Ovary (tissue), 7 donors: ENCODE measurements at regions not wholly inside any gene's neighbourhood (a gene's known extent, or its start where the extent isn't known, plus 50 kb on each side); places are given as distances from the start of the nearest gene placed in this dataset.

Experiments
- DNase-seq, 5 donors: peaks; one replicate each; pipeline ENCODE4 v3.0.0-alpha.2; 2019 to 2020
- H3K27ac ChIP-seq, 2 donors: fragments of 200-600 bp; one replicate each; pipeline versions ENCODE4 v1.5.1 to v1.8.0; 2019 to 2022
- H3K27me3 ChIP-seq: fragments of 200-600 bp; one replicate; pipeline ENCODE4 v1.8.0; 2022
- H3K36me3 ChIP-seq: fragments of 200-600 bp; sonication (generic); one replicate; pipeline ENCODE4 v1.5.1; 2019
- H3K4me1 ChIP-seq: one replicate; pipeline ENCODE4 v1.8.1; 2013; ENCODE audit warnings: mild to moderate bottlenecking, moderate library complexity; ENCODE audit not compliant: insufficient read depth
- H3K4me3 ChIP-seq: fragments of 200-600 bp; sonication (generic); one replicate; pipeline ENCODE4 v1.5.1; 2017
- H3K9me3 ChIP-seq, 2 donors: fragments of 200-600 bp in 1 of 2; sonication (generic) in 1 of 2; one replicate each; pipeline versions ENCODE4 v1.5.1 to v1.8.1; 2013 to 2019; ENCODE audit warnings: mild to moderate bottlenecking in 1 of 2, moderate library complexity in 1 of 2
- EP300 ChIP-seq: sonication (generic); formaldehyde crosslinking; IDR thresholded peaks from one replicate; pipeline ENCODE4 v1.6.1; 2017; ENCODE audit warnings: antibody characterized with exemption
- POLR2A ChIP-seq: fragments of 450-650 bp; IDR thresholded peaks from one replicate; pipeline ENCODE4 v1.6.1; 2017; ENCODE audit warnings: antibody characterized with exemption, mild to moderate bottlenecking, moderate library complexity
- WGBS, 3 donors: extraction: QIAGEN DNeasy Blood & Tissue Kit in 1 of 3; methylation state at CpG; one replicate each; pipeline versions ENCODE4 v1.1.5 to v1.1.7; 2013 to 2017; 5-methylcytosine and 5-hydroxymethylcytosine counted together
- intact Hi-C, 4 donors: fragments of 100-400 bp; cut with DNase I; formaldehyde crosslinking; loops; one replicate each; pipeline versions ENCODE4 v1.11.0 to v1.15.1; 2022 to 2023
- TF ChIP-seq, protein P1 (sequence below), 3 donors: fragments of 450-650 bp in 2 of 3; fragments of 200-600 bp in 1 of 3; IDR thresholded peaks; one replicate each; pipeline versions ENCODE4 v1.5.1 to v1.8.0; 2016 to 2022; ENCODE audit warnings: antibody characterized with exemption in 3 of 3, mild to moderate bottlenecking in 1 of 3
- donor health status: DM: no; HTN: no; CAD: no; lungs with moderate emphysema.
- donor health status: DM: no; HTN: no; CAD: no.
- donor health status: Bipolar disorder and iron deficiency.
- donor health status: DM: no; HTN: no; CAD: no.
- donor health status: DM: yes; HTN: yes; CAD: no.

DNA sequence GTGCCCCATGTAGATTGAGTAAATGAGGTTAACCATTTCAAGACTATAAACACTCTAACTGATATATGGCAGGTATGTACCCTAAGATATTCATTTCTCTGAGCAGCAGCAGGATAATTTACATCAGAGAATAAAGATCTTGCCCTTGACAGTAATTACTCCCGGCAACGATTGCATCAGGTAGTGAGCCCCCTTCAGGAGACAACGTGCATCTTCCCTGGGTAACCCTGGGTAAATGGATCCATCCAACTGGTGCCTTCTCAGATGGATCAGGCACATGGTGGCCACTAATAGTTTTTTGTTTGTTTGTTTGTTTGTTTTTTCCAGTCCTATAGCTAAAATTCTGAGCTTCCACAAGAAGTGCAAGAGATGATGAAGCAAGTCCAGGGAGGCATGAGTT, 469.4 kb upstream of the SLC35B3 start:
- H3K4me3 ChIP-seq, result no peak overlapping the region
- no peak for DNase-seq
- H3K9me3 ChIP-seq, result no peaks in the 10 kb centered on the region
- 27 to 41% (median 29%) methylated on average over 3 of the region's 3 CpGs for WGBS, 3 donors
- TF ChIP-seq POLR2A, result no peak
- TF ChIP-seq EP300, result no peak
- TF ChIP-seq, protein P1, sequence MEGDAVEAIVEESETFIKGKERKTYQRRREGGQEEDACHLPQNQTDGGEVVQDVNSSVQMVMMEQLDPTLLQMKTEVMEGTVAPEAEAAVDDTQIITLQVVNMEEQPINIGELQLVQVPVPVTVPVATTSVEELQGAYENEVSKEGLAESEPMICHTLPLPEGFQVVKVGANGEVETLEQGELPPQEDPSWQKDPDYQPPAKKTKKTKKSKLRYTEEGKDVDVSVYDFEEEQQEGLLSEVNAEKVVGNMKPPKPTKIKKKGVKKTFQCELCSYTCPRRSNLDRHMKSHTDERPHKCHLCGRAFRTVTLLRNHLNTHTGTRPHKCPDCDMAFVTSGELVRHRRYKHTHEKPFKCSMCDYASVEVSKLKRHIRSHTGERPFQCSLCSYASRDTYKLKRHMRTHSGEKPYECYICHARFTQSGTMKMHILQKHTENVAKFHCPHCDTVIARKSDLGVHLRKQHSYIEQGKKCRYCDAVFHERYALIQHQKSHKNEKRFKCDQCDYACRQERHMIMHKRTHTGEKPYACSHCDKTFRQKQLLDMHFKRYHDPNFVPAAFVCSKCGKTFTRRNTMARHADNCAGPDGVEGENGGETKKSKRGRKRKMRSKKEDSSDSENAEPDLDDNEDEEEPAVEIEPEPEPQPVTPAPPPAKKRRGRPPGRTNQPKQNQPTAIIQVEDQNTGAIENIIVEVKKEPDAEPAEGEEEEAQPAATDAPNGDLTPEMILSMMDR (IDR thresholded peaks at IDR 0.05), result no peak
- H3K27me3 ChIP-seq, result no peaks in the 10 kb centered on the region
- no peaks in the 10 kb centered on the region for H3K4me1 ChIP-seq
- intact Hi-C loops, result no loop called here
- H3K27ac ChIP-seq, result no peak overlapping the region
- H3K36me3 ChIP-seq, result no peaks in the 10 kb centered on the region

DNA sequence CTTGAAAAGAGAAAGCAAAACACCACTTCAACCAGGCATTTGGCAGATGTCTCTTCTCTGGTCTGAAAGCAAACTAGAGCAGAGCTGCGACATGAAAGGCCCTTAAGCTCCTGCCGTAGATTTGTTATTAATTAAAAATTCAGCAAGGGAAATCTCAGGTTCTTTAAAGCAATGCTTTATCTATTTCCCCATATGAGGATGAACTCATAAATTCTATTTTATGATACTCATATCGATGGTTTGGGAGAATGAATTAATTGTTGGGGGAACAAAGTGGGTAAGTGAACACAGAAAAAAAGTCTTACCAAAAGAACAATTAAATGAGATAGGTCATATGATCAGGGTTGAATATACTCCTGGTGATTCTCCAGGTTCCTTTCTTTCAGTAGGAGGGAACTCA, 464.7 kb upstream of the SLC35B3 start:
- intact Hi-C loops, result no loop called here
- no peak overlapping the region for H3K27ac ChIP-seq
- H3K4me1 ChIP-seq, result no peaks in the 10 kb centered on the region
- no peak for DNase-seq
- H3K4me3 ChIP-seq, result no peak overlapping the region
- H3K36me3 ChIP-seq, result no peaks in the 10 kb centered on the region
- no peaks in the 10 kb centered on the region for H3K27me3 ChIP-seq
- TF ChIP-seq, protein P1 (IDR thresholded peaks at IDR 0.05), result no peak
- TF ChIP-seq EP300, result no peak
- no peak for TF ChIP-seq POLR2A
- 59 to 73% (median 70%) methylated on average over 3 of the region's 3 CpGs for WGBS, 3 donors
- no peaks in the 10 kb centered on the region for H3K9me3 ChIP-seq

DNA sequence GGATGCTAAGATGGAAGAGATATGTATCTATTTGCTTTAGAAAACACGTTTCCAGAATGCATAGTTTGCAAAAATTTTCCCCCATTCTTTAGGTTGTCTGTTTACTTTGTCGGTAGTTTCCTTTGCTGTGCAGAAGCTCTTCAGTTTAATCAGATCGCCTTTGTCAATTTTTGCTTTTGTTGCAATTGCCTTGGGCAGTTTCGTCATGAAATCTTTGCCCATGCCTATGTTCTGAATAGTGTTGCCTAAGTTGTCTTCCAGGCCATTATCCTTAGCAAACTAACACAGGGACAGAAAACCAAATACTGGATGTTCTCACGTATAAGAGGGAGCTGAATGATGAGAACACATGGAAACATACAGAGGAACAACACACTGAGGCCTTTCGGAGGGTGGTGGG, 454.2 kb upstream of the SLC35B3 start:
- Histone ChIP-seq H3K27me3 (no peaks in the 10 kb centered on the region), H3K36me3 (no peaks in the 10 kb centered on the region), H3K9me3 (no peaks in the 10 kb centered on the region), H3K4me3 (no peak overlapping the region), H3K27ac (no peak overlapping the region), H3K4me1 (no peaks in the 10 kb centered on the region)
- TF ChIP-seq EP300, result no peak
- TF ChIP-seq, protein P1 (IDR thresholded peaks at IDR 0.05), result no peak
- intact Hi-C loops, result no loop called here
- no peak for DNase-seq
- 76 to 81% (median 76%) methylated on average over 6 of the region's 6 CpGs for WGBS, 3 donors

DNA sequence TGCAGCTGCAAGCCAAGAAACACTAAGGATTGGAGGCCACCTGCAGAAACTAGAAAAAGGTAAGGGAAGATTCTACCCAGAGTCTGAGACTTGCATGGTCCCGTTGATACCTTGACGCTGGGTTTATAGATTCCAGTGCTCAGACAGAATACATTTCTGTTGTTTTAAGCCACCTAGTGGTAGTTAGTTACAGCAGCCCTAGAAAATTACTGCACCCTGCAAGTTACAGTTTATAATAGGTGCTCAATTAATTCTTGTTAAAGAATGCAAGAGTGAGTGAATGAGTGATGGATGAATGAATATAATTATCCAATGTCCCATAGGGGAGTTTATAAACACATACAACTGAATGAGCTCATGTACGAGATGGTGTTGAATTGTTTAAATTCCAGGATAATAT, 453.1 kb upstream of the SLC35B3 start:
- H3K36me3 ChIP-seq, result no peaks in the 10 kb centered on the region
- H3K4me3 ChIP-seq, result no peak overlapping the region
- no peak overlapping the region for H3K27ac ChIP-seq
- H3K4me1 ChIP-seq, result no peaks in the 10 kb centered on the region
- TF ChIP-seq POLR2A (no peak), EP300 (no peak)
- TF ChIP-seq, protein P1 (IDR thresholded peaks at IDR 0.05), result no peak
- WGBS, 3 donors, result 57 to 68% (median 61%) methylated on average over 3 of the region's 3 CpGs
- no peaks in the 10 kb centered on the region for H3K27me3 ChIP-seq
- no peak for DNase-seq
- no peaks in the 10 kb centered on the region for H3K9me3 ChIP-seq
- intact Hi-C loops, result no loop called here

DNA sequence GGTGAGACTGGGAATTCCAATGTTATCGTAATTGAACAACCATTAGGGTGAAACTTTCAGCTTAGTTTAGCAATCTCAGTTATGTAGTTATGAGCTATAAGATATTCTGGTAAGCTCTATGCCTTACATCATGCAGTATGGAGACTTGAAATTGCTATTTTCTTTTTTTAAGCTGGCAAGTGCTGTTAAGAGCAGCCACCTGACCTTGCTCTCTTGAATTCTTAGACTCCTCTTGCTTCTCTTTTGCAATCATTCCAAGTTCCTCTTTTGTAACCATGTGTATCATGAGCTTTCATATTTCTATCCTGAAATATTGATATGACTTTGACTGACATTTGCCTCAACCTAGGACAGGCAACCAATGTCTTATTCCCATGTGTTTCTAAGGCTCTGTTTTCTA, 446.3 kb upstream of the SLC35B3 start:
- WGBS, 3 donors, result 0% methylated on average over 1 of the region's 1 CpG
- TF ChIP-seq, protein P1 (IDR thresholded peaks at IDR 0.05), result no peak
- no peak for TF ChIP-seq EP300
- TF ChIP-seq POLR2A, result no peak
- intact Hi-C loops, result no loop called here
- no peak overlapping the region for H3K27ac ChIP-seq
- H3K36me3 ChIP-seq, result no peaks in the 10 kb centered on the region
- DNase-seq, result no peak
- no peaks in the 10 kb centered on the region for H3K27me3 ChIP-seq
- no peak overlapping the region for H3K4me3 ChIP-seq
- no peaks in the 10 kb centered on the region for H3K9me3 ChIP-seq
- no peaks in the 10 kb centered on the region for H3K4me1 ChIP-seq
